HepG2 (cell line): ENCODE measurements at regions not wholly inside any gene's neighbourhood (a gene's known extent, or its start where the extent isn't known, plus 50 kb on each side); places are given as distances from the start of the nearest gene placed in this dataset.

Experiments used
- CTCF ChIP-seq: sonication (generic); formaldehyde crosslinking; IDR thresholded peaks from 2 replicates; pipeline ENCODE4 v1.5.0; 2020; ENCODE audit warnings: mild to moderate bottlenecking, missing genetic modification reagents, moderate library complexity
- ELK4 ChIP-seq: sonication (generic); formaldehyde crosslinking; IDR thresholded peaks from 2 replicates; pipeline ENCODE4 v1.9.0; 2021; ENCODE audit warnings: missing genetic modification reagents, borderline replicate concordance
- PHB2 ChIP-seq: fragments of 450-650 bp; IDR thresholded peaks from 2 replicates; pipeline ENCODE4 v1.6.1; 2018; ENCODE audit not compliant: partially characterized antibody
- ZBTB7A ChIP-seq: sonication (generic); formaldehyde crosslinking; IDR thresholded peaks from 2 replicates; pipeline ENCODE4 v1.8.0; 2022; ENCODE audit warnings: mild to moderate bottlenecking, missing genetic modification reagents
- ZNF354B ChIP-seq: sonication (generic); formaldehyde crosslinking; IDR thresholded peaks from 2 replicates; pipeline ENCODE4 v1.8.0; 2022; ENCODE audit warnings: mild to moderate bottlenecking, missing genetic modification reagents

- TF ChIP-seq PHB2 (no peak), ELK4 (CRISPR knock-in tag) (no peak), CTCF (CRISPR knock-in tag) (no peak), ZNF354B (CRISPR knock-in tag) (no peak), ZBTB7A (CRISPR knock-in tag) (no peak)
Observed at GRCh38 chr3:151989621-151990020, 116.2 kb downstream of the SUCNR1 start.
